HUES64 (cell line): ENCODE measurements at regions not wholly inside any gene's neighbourhood (a gene's known extent, or its start where the extent isn't known, plus 50 kb on each side); places are given as distances from the start of the nearest gene placed in this dataset.

ENCODE experiments used
- H3K27ac ChIP-seq: 2 replicates; pipeline ENCODE4 v1.7.0; 2013; ENCODE audit warnings: low read depth, low read length, inconsistent platforms
- H3K27me3 ChIP-seq: 2 replicates; pipeline ENCODE4 v1.6.1; 2013; ENCODE audit warnings: mild to moderate bottlenecking, low read length; ENCODE audit not compliant: insufficient read depth
- H3K36me3 ChIP-seq: 2 replicates; pipeline ENCODE4 v1.6.1; 2013; ENCODE audit warnings: mild to moderate bottlenecking, low read length; ENCODE audit not compliant: insufficient read depth
- H3K4me1 ChIP-seq: 2 replicates; pipeline ENCODE4 v1.6.1; 2013; ENCODE audit warnings: mild to moderate bottlenecking, low read length, moderate library complexity; ENCODE audit not compliant: insufficient read depth
- H3K4me3 ChIP-seq: 2 replicates; pipeline ENCODE4 v1.5.1; 2013; ENCODE audit warnings: mild to moderate bottlenecking, low read length, moderate library complexity
- H3K9ac ChIP-seq: 2 replicates; pipeline ENCODE4 v1.6.1; 2013; ENCODE audit warnings: mild to moderate bottlenecking, low read depth, low read length
- H3K9me3 ChIP-seq: 2 replicates; pipeline ENCODE4 v1.6.1; 2013; ENCODE audit warnings: low read depth, low read length; ENCODE audit not compliant: insufficient read depth
- WGBS: fragments of 150-250, 120-280 bp; methylation state at CpG from one replicate; pipeline ENCODE4 v1.1.7; 2013; ENCODE audit warnings: missing lambda C conversion rate; 5-methylcytosine and 5-hydroxymethylcytosine counted together

DNA sequence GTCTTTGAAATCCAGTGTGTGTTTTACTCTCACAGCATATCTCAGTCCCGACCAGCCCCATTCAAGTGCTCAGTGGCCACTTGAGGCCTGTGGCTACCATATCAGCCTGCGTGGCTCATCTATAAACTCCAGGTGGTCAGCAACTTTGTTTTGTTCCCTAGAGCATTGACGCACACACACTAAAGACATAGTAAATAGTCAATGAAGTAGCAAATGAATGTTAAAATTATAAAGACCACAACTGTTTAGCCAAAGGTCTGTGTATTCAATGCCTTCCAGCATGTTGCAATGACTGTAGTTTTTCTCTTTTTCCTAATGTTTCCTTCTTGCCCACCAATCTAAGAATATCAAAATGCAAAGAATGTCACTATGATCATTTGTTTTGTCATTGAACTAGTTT is 238.2 kb upstream of the ZNF217 start:
- Histone ChIP-seq H3K27ac (no peak overlapping the region), H3K9me3 (no peaks in the 10 kb centered on the region), H3K27me3 (no peaks in the 10 kb centered on the region), H3K4me3 (no peak overlapping the region), H3K9ac (no peak overlapping the region), H3K36me3 (no peaks in the 10 kb centered on the region), H3K4me1 (peaks cover 33% of the 10 kb centered on the region)
- 91% methylated on average over 2 of the region's 3 CpGs for WGBS

- Histone ChIP-seq H3K27me3 (no peaks in the 10 kb centered on the region), H3K4me1 (peaks cover 34% of the 10 kb centered on the region), H3K27ac (no peak overlapping the region), H3K4me3 (no peak overlapping the region), H3K9ac (no peak overlapping the region), H3K36me3 (no peaks in the 10 kb centered on the region), H3K9me3 (no peaks in the 10 kb centered on the region)
- WGBS: 96% methylated on average over 5 of the region's 5 CpGs
Measured at GRCh38 chr20:53831228-53831627, 237.6 kb upstream of the ZNF217 start.

DNA sequence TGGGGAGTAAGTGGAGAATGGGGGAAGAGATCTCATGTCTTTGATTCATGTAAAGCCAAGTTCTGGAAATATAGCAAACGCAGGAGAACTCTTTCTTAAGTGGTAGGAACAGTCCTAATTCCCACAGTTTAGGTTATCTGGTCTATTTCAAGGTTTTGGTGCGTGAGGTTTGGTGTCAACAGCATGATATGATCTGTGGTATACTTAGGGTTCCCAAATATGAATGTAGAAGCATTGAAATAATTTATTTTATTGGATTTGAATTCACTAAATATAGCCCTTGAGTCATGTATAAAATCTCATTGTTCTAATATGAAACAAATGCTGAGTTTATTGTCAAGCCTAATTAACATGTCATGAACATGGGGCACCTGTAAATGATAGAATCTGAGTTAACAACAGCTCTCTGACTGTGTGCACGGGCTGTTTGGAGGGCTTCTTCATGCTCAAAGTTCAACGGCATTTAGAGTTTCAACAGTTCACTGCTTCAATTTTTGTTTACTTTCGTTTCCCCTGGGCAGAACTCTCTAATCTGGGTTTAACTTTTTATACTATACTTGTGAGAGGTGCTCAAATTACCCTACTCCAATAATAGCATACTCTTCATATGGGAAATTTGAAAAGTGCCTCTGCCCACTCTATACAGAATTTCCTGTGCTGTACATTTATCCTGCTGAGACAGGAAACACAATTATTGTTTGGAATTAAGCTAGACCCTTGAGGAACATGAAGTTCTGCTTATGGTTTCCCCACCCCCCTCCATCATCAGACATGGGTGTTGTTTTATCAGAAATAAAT is 236.3 kb upstream of the ZNF217 start:
- Histone ChIP-seq H3K9ac (peak overlapping the region; percentile 48; the same call in 1 of the 2 replicates), H3K4me3 (no peak overlapping the region), H3K27me3 (no peaks in the 10 kb centered on the region), H3K9me3 (no peaks in the 10 kb centered on the region), H3K36me3 (no peaks in the 10 kb centered on the region), H3K27ac (peak overlapping the region; percentile 69), H3K4me1 (peaks cover 34% of the 10 kb centered on the region)
- WGBS: 79% methylated on average over 5 of the region's 5 CpGs

DNA sequence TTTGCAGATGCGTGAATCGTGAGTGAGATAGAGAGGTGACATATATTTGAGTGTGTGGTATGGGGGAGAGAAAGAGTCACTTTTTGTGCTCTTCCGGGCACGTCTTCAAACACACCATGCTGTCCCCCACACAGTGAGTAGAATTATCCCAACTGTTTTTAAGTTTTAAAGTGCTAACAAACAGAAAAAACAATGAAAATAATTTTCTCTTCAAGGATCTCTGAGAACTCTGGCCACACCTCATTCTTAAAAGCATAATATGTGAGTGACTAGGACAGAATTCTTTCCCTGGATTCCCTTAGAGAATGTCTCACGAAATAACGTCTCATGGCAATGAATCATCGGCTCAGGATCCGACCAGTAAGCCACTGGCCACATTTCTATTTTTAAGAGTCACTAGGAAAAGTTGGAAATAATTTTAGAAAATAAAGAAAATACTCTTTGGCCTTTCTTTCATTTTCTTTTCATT is 235.7 kb upstream of the ZNF217 start:
- H3K36me3 ChIP-seq: no peaks in the 10 kb centered on the region

GRCh38 chr20:53828682-53829254 is 235.1 kb upstream of the ZNF217 start:
- H3K27me3 ChIP-seq: no peaks in the 10 kb centered on the region
- H3K9ac ChIP-seq: peak overlapping the region; percentile 48; the same call in 1 of the 2 replicates
- no peaks in the 10 kb centered on the region for H3K9me3 ChIP-seq
- WGBS: 6% methylated on average over 2 of the region's 6 CpGs
- H3K36me3 ChIP-seq: no peaks in the 10 kb centered on the region
- H3K4me3 ChIP-seq: peak overlapping the region; percentile 9; the same call in 1 of the 2 replicates
- H3K27ac ChIP-seq: peak overlapping the region; percentile 69
- peaks cover 34% of the 10 kb centered on the region for H3K4me1 ChIP-seq

More for the DNA sequence above, 235.7 kb upstream of the ZNF217 start:
- peak overlapping the region; percentile 48; the same call in 1 of the 2 replicates for H3K9ac ChIP-seq
- H3K9me3 ChIP-seq: no peaks in the 10 kb centered on the region
- peak overlapping the region; percentile 69 for H3K27ac ChIP-seq
- peak overlapping the region; percentile 6; the same call in 1 of the 2 replicates for H3K4me3 ChIP-seq
- peaks cover 34% of the 10 kb centered on the region for H3K4me1 ChIP-seq
- no peaks in the 10 kb centered on the region for H3K27me3 ChIP-seq
- 36% methylated on average over 8 of the region's 8 CpGs for WGBS

- H3K27ac ChIP-seq: peak overlapping the region; percentile 69
- H3K4me3 ChIP-seq: peak overlapping the region; percentile 9; the same call in 1 of the 2 replicates
- no peaks in the 10 kb centered on the region for H3K36me3 ChIP-seq
- no peaks in the 10 kb centered on the region for H3K27me3 ChIP-seq
- H3K9ac ChIP-seq: peak overlapping the region; percentile 4; the same call in 1 of the 2 replicates
- peaks cover 34% of the 10 kb centered on the region for H3K4me1 ChIP-seq
- no peaks in the 10 kb centered on the region for H3K9me3 ChIP-seq
- 49% methylated on average over 5 of the region's 5 CpGs for WGBS
Measured at GRCh38 chr20:53828088-53828681, 234.5 kb upstream of the ZNF217 start.

DNA sequence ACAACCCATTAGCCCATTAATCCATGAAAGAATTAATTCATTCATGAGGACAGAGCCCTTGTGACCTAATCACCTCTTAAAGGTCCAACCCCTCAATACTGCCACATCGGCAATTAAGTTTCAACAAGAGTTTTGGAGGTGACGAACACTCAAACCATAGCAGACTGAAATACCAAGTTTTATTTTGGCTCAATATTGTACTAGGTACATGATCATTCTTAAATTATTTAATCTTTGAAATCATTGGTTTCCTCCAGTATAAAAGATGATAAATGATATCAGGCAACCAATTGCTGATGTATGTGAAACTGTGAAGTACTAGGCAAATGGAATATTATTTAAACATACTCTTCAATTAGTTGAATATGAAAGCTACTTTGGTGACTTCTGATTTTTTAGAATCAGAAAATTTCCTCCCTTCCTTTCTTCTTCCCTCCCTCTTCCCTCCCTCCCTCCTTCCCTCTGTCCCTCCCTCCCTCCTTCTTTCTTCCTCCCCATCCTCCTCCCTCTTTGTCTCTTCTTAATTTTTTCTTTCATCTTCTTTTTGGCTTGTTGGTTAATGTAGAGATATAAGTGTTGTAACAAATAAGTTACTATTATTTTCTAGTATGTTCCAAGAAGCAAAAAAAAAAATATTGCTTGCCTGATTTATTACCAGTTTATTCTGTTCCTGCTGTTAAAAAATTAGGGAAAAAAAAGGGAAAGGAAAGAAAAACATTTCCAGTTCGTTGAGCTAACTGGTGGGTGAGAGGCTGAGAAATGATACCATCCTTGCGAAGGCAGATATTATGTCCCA is 233.9 kb upstream of the ZNF217 start:
- H3K9ac ChIP-seq: no peak overlapping the region
- 66% methylated on average over 4 of the region's 4 CpGs for WGBS
- H3K4me1 ChIP-seq: peaks cover 34% of the 10 kb centered on the region
- no peaks in the 10 kb centered on the region for H3K9me3 ChIP-seq
- H3K27me3 ChIP-seq: no peaks in the 10 kb centered on the region
- H3K4me3 ChIP-seq: no peak overlapping the region
- no peaks in the 10 kb centered on the region for H3K36me3 ChIP-seq
- peak overlapping the region; percentile 69 for H3K27ac ChIP-seq

- no peaks in the 10 kb centered on the region for H3K27me3 ChIP-seq
- peaks cover 34% of the 10 kb centered on the region for H3K4me1 ChIP-seq
- WGBS: 86% methylated on average over 5 of the region's 5 CpGs
- H3K9me3 ChIP-seq: no peaks in the 10 kb centered on the region
- no peak overlapping the region for H3K27ac ChIP-seq
- no peaks in the 10 kb centered on the region for H3K36me3 ChIP-seq
- no peak overlapping the region for H3K4me3 ChIP-seq
- H3K9ac ChIP-seq: no peak overlapping the region
Measured at GRCh38 chr20:53826597-53827291, 233.1 kb upstream of the ZNF217 start.

GRCh38 chr20:53826090-53826489 is 232.5 kb upstream of the ZNF217 start:
- H3K4me3 ChIP-seq: no peak overlapping the region
- no peak overlapping the region for H3K27ac ChIP-seq
- no peaks in the 10 kb centered on the region for H3K36me3 ChIP-seq
- no peaks in the 10 kb centered on the region for H3K27me3 ChIP-seq
- no peaks in the 10 kb centered on the region for H3K9me3 ChIP-seq
- WGBS: 91% methylated on average over 2 of the region's 2 CpGs
- H3K4me1 ChIP-seq: peaks cover 34% of the 10 kb centered on the region
- H3K9ac ChIP-seq: no peak overlapping the region

DNA sequence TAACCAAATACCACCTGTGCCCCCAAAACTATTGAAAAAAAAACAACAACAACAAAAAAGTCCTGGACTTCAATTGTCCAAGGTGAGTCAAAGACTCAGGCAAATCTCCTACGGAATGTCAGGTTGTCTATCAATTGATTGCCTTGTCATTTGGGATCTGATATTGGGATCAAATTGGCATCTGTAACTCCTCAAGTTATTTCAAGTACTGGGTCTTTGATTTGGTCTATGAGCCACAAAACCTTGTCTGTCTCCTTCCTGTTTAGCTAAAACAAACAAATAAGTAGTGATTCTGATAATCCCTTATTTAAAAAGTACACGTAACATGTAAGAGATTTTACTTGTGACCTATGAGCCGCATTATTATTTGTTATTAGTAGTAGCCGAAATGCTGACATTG is 231.6 kb upstream of the ZNF217 start:
- no peak overlapping the region for H3K9ac ChIP-seq
- H3K9me3 ChIP-seq: no peaks in the 10 kb centered on the region
- H3K4me1 ChIP-seq: peaks cover 32% of the 10 kb centered on the region
- no peaks in the 10 kb centered on the region for H3K27me3 ChIP-seq
- 98% methylated on average over 4 of the region's 4 CpGs for WGBS
- H3K27ac ChIP-seq: no peak overlapping the region
- no peaks in the 10 kb centered on the region for H3K36me3 ChIP-seq
- H3K4me3 ChIP-seq: no peak overlapping the region
